ENCODE measurements at regions not wholly inside any gene's neighbourhood (a gene's known extent, or its start where the extent isn't known, plus 50 kb on each side); places are given as distances from the start of the nearest gene placed in this dataset.

DNA sequence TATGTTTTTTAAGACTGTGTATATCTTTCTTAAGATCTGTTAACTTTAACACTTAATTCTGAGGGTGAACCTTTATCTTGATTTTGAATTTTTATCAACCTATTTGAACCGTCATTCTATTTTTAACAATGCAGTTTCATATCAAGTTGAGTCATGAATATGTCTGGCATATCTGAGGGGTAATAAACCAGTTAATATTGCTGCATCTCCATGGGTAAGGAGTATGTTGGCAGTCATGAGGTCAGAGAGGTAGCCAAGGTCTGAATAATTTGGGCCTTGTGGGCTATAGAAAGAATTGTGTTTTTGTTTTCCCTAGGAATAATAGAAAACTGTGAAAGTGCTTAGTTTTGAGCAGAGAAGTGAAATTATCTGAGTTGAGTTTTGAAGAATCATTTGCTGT, 419.0 kb downstream of the PLK2 start:
- H4K20me1 ChIP-seq (ENCODE audit: low read length), result no peaks in the 10 kb centered on the region
- intact Hi-C loops (cut with micrococcal nuclease), result no loop called here
- no peak for ATAC-seq

GRCh38 chr5:58040044-58040443, 419.8 kb downstream of the PLK2 start:
- no peak for ATAC-seq
- no peak for DNase-seq

More for the DNA sequence above, 419.0 kb downstream of the PLK2 start:
- Histone ChIP-seq H3K4me2 (ENCODE audit: low read length) (no peak overlapping the region), H3K9me2 (replicated peaks; ENCODE audit: low read length) (no peaks in the 10 kb centered on the region), H2AFZ (ENCODE audit: low read length) (no peak overlapping the region), H3K9me3 (ENCODE audit: low read length) (no peaks in the 10 kb centered on the region), H3F3A (ENCODE audit: low read length, unreplicated experiment) (no peaks in the 10 kb centered on the region), H3K4me3 (ENCODE audit: low read length) (no peak overlapping the region), H3K27me3 (ENCODE audit: low read length) (no peaks in the 10 kb centered on the region), H3K36me3 (ENCODE audit: low read depth, low read length) (no peaks in the 10 kb centered on the region), H3K9ac (ENCODE audit: low read length) (no peak overlapping the region), H3K4me1 (ENCODE audit: insufficient read depth, low read length) (peaks cover 13% of the 10 kb centered on the region), H3K27ac (ENCODE audit: low read length) (no peak overlapping the region), H3K79me2 (ENCODE audit: low read length) (no peaks in the 10 kb centered on the region)
- POLR2A ChIA-PET (ENCODE audit: unreplicated experiment), result no interaction called here
- CTCF ChIA-PET, result no interaction called here
- TF ChIP-seq EZH2 (IDR thresholded peaks at IDR 0.05; ENCODE audit: low read length, unreplicated experiment) (no peak), EZH2phosphoT487 (IDR thresholded peaks at IDR 0.05; ENCODE audit: borderline replicate concordance, low read length) (no peak)
- TF ChIP-seq, protein P1, sequence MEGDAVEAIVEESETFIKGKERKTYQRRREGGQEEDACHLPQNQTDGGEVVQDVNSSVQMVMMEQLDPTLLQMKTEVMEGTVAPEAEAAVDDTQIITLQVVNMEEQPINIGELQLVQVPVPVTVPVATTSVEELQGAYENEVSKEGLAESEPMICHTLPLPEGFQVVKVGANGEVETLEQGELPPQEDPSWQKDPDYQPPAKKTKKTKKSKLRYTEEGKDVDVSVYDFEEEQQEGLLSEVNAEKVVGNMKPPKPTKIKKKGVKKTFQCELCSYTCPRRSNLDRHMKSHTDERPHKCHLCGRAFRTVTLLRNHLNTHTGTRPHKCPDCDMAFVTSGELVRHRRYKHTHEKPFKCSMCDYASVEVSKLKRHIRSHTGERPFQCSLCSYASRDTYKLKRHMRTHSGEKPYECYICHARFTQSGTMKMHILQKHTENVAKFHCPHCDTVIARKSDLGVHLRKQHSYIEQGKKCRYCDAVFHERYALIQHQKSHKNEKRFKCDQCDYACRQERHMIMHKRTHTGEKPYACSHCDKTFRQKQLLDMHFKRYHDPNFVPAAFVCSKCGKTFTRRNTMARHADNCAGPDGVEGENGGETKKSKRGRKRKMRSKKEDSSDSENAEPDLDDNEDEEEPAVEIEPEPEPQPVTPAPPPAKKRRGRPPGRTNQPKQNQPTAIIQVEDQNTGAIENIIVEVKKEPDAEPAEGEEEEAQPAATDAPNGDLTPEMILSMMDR (conservative IDR thresholded peaks at IDR 0.05; ENCODE audit: low read depth, low read length), result no peak
- no peak for DNase-seq
- no TSS peak for BruUV-seq (replicated peaks)

DNA sequence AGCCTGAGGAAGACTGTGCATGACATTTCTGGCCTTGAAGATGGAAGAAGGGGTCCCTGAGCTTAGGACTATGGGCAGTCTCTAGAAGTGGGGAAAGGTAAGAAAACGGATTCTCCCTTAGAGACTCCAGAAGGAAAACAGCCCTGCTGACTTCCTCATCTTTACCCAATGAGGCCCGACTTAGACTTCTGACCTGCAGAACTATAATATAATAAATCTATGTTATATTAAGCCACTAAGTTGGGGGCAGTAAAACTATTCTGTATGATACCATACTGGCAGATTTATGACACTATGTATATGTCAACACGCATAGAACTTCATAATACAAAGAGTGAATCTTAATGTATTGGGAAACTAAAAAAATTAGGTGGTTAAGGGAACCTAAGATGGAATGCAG, 422.0 kb downstream of the PLK2 start:
- Histone ChIP-seq H3K79me2 (ENCODE audit: low read length) (no peaks in the 10 kb centered on the region), H3K9me2 (replicated peaks; ENCODE audit: low read length) (no peaks in the 10 kb centered on the region), H3K4me1 (ENCODE audit: insufficient read depth, low read length) (peaks cover 13% of the 10 kb centered on the region), H3K4me3 (ENCODE audit: low read length) (no peak overlapping the region), H4K20me1 (ENCODE audit: low read length) (no peaks in the 10 kb centered on the region), H3F3A (ENCODE audit: low read length, unreplicated experiment) (no peaks in the 10 kb centered on the region), H3K27me3 (ENCODE audit: low read length) (no peaks in the 10 kb centered on the region), H3K27ac (ENCODE audit: low read length) (no peak overlapping the region), H3K4me2 (ENCODE audit: low read length) (no peak overlapping the region), H3K9ac (ENCODE audit: low read length) (no peak overlapping the region), H2AFZ (ENCODE audit: low read length) (no peak overlapping the region), H3K36me3 (ENCODE audit: low read depth, low read length) (no peaks in the 10 kb centered on the region), H3K9me3 (ENCODE audit: low read length) (no peaks in the 10 kb centered on the region)
- ChIA-PET CTCF (no interaction called here), POLR2A (ENCODE audit: unreplicated experiment) (no interaction called here)
- intact Hi-C loops (cut with micrococcal nuclease), result no loop called here
- DNase-seq, result no peak
- no peak for ATAC-seq
- TF ChIP-seq, protein P1 (conservative IDR thresholded peaks at IDR 0.05; ENCODE audit: low read depth, low read length), result no peak
- no peak for TF ChIP-seq EZH2 (IDR thresholded peaks at IDR 0.05; ENCODE audit: low read length, unreplicated experiment)
- TF ChIP-seq EZH2phosphoT487 (IDR thresholded peaks at IDR 0.05; ENCODE audit: borderline replicate concordance, low read length), result no peak
- no TSS peak for BruUV-seq (replicated peaks)

More at GRCh38 chr5:58040044-58040443, 419.8 kb downstream of the PLK2 start:
- Histone ChIP-seq H3K27ac (ENCODE audit: low read length) (no peak overlapping the region), H3F3A (ENCODE audit: low read length, unreplicated experiment) (no peaks in the 10 kb centered on the region), H3K27me3 (ENCODE audit: low read length) (no peaks in the 10 kb centered on the region), H3K9ac (ENCODE audit: low read length) (no peak overlapping the region), H3K36me3 (ENCODE audit: low read depth, low read length) (no peaks in the 10 kb centered on the region), H4K20me1 (ENCODE audit: low read length) (no peaks in the 10 kb centered on the region), H3K9me3 (ENCODE audit: low read length) (no peaks in the 10 kb centered on the region), H3K4me3 (ENCODE audit: low read length) (no peak overlapping the region), H3K9me2 (replicated peaks; ENCODE audit: low read length) (no peaks in the 10 kb centered on the region), H3K4me2 (ENCODE audit: low read length) (no peak overlapping the region), H3K4me1 (ENCODE audit: insufficient read depth, low read length) (peaks cover 13% of the 10 kb centered on the region), H3K79me2 (ENCODE audit: low read length) (no peaks in the 10 kb centered on the region), H2AFZ (ENCODE audit: low read length) (no peak overlapping the region)
- intact Hi-C loops (cut with micrococcal nuclease), result no loop called here
- CTCF ChIA-PET, result no interaction called here
- TF ChIP-seq EZH2phosphoT487 (IDR thresholded peaks at IDR 0.05; ENCODE audit: borderline replicate concordance, low read length) (no peak), EZH2 (IDR thresholded peaks at IDR 0.05; ENCODE audit: low read length, unreplicated experiment) (no peak)
- TF ChIP-seq, protein P1 (conservative IDR thresholded peaks at IDR 0.05; ENCODE audit: low read depth, low read length), result no peak
- BruUV-seq (replicated peaks), result no TSS peak
- POLR2A ChIA-PET (ENCODE audit: unreplicated experiment), result no interaction called here

All from PC-3 (cell line).